ENCODE measurements at regions not wholly inside any gene's neighbourhood (a gene's known extent, or its start where the extent isn't known, plus 50 kb on each side); places are given as distances from the start of the nearest gene placed in this dataset.
A peak's percentile ranks its signal among the peaks of the same experiment; 100 is the strongest.

- CTCF ChIA-PET (ENCODE audit: low intra/inter-chr PET ratio, low total read pairs): interaction anchor here (1.2 kb wide), 1 partner anchor 202 kb away, joined by 3 read pairs; no protein-coding TSS in a partner anchor
- H3K4me3 ChIP-seq (replicated peaks in 1 of 3; ENCODE audit: insufficient read depth in 1 of 3, low read depth in 2 of 3, low read length in 3 of 3): no peak overlapping the region
- peak; percentile 5 for DNase-seq (ENCODE audit: low spot score)
- H3K36me3 ChIP-seq (replicated peaks in 1 of 2; ENCODE audit: control insufficient read depth in 1 of 2, insufficient read depth in 2 of 2, low read length in 2 of 2): no peaks in the 10 kb centered on the region
- H4K20me1 ChIP-seq (ENCODE audit: insufficient read depth, low read length): no peaks in the 10 kb centered on the region
- in situ Hi-C loops (cut with HindIII; ENCODE audit: extremely low pct_ligation_motif_present, low pct_unique_long_range_greater_than_20kb): no loop called here
- H3K27ac ChIP-seq (ENCODE audit: extremely low read length, insufficient read depth, low read length): no peak overlapping the region
- POLR2A ChIA-PET: no interaction called here
- no peaks in the 10 kb centered on the region for H3K79me2 ChIP-seq (ENCODE audit: insufficient read depth, low read length)
- BruUV-seq (replicated peaks): no TSS peak
- no peak overlapping the region for H3K4me2 ChIP-seq (ENCODE audit: low read depth, low read length)
- no peaks in the 10 kb centered on the region for H3K27me3 ChIP-seq (ENCODE audit: control insufficient read depth in 1 of 2, insufficient read depth in 2 of 2, low read length in 2 of 2)
- FAIRE-seq: no peak
- H2AFZ ChIP-seq (ENCODE audit: low read length): no peak overlapping the region
- no peaks in the 10 kb centered on the region for H3K9me3 ChIP-seq (ENCODE audit: low read length)
- under 1% methylated on average over 5 of the region's 5 CpGs for WGBS (ENCODE audit: low lambda C conversion rate)
- TF ChIP-seq CCDC6 (CRISPR knock-in tag; IDR thresholded peaks at IDR 0.05) (no peak), MATR3 (CRISPR knock-in tag; IDR thresholded peaks at IDR 0.05) (no peak), GPN1 (CRISPR knock-in tag; IDR thresholded peaks at IDR 0.05; ENCODE audit: borderline replicate concordance) (no peak), CTCF (CRISPR knock-in tag; IDR thresholded peaks at IDR 0.05) (0 out of 2 replicates have a peak, but pooled peaks have one; percentile 15), SOX13 (IDR thresholded peaks at IDR 0.05) (no peak), SOX13 (CRISPR knock-in tag; conservative IDR thresholded peaks at IDR 0.05 in 1 of 2, IDR thresholded peaks at IDR 0.05 in 1 of 2) (no peak)
- no peak for ATAC-seq
- no peak overlapping the region for H3K9ac ChIP-seq (ENCODE audit: insufficient read depth, low read depth, low read length)
- no peaks in the 10 kb centered on the region for H3K4me1 ChIP-seq (ENCODE audit: insufficient read depth, low read length)
- intact Hi-C loops (cut with micrococcal nuclease; ENCODE audit: unreplicated experiment): no loop called here
Observed at GRCh38 chr14:61925043-61925442, 162.8 kb downstream of the SNAPC1 start.

- intact Hi-C loops (cut with micrococcal nuclease; ENCODE audit: unreplicated experiment): no loop called here
- ATAC-seq: no peak
- no peak overlapping the region for H2AFZ ChIP-seq (ENCODE audit: low read length)
Observed at GRCh38 chr14:61925732-61926435, 163.7 kb downstream of the SNAPC1 start.

More at GRCh38 chr14:61925732-61926435, 163.7 kb downstream of the SNAPC1 start:
- no peaks in the 10 kb centered on the region for H3K9me3 ChIP-seq (ENCODE audit: low read length)
- no peaks in the 10 kb centered on the region for H3K36me3 ChIP-seq (replicated peaks in 1 of 2; ENCODE audit: control insufficient read depth in 1 of 2, insufficient read depth in 2 of 2, low read length in 2 of 2)
- DNase-seq (ENCODE audit: low spot score) (no peak), FAIRE-seq (no peak)
- WGBS (ENCODE audit: low lambda C conversion rate): 0% methylated on average over 1 of the region's 1 CpG
- TF ChIP-seq BRCA1 (CRISPR knock-in tag; IDR thresholded peaks at IDR 0.05) (no peak), KLF12 (CRISPR knock-in tag; IDR thresholded peaks at IDR 0.05; ENCODE audit: borderline replicate concordance) (no peak), ZNF124 (CRISPR knock-in tag; IDR thresholded peaks at IDR 0.05) (no peak), ZNF780A (CRISPR knock-in tag; IDR thresholded peaks at IDR 0.05) (no peak), CBX5 (CRISPR knock-in tag; IDR thresholded peaks at IDR 0.05; ENCODE audit: borderline replicate concordance) (no peak), NFYB (CRISPR knock-in tag; IDR thresholded peaks at IDR 0.05) (no peak), FOXJ3 (CRISPR knock-in tag; IDR thresholded peaks at IDR 0.05; ENCODE audit: borderline replicate concordance) (no peak)
- no peak overlapping the region for H3K27ac ChIP-seq (ENCODE audit: extremely low read length, insufficient read depth, low read length)
- H3K4me3 ChIP-seq (replicated peaks in 1 of 3; ENCODE audit: insufficient read depth in 1 of 3, low read depth in 2 of 3, low read length in 3 of 3): no peak overlapping the region
- no peaks in the 10 kb centered on the region for H4K20me1 ChIP-seq (ENCODE audit: insufficient read depth, low read length)
- H3K9ac ChIP-seq (ENCODE audit: insufficient read depth, low read depth, low read length): no peak overlapping the region
- ChIA-PET POLR2A (no interaction called here), CTCF (ENCODE audit: low intra/inter-chr PET ratio, low total read pairs) (no interaction called here)
- in situ Hi-C loops (cut with HindIII; ENCODE audit: extremely low pct_ligation_motif_present, low pct_unique_long_range_greater_than_20kb): no loop called here
- no peak overlapping the region for H3K4me2 ChIP-seq (ENCODE audit: low read depth, low read length)
- no peaks in the 10 kb centered on the region for H3K79me2 ChIP-seq (ENCODE audit: insufficient read depth, low read length)
- no TSS peak for BruUV-seq (replicated peaks)
- no peaks in the 10 kb centered on the region for H3K4me1 ChIP-seq (ENCODE audit: insufficient read depth, low read length)
- H3K27me3 ChIP-seq (ENCODE audit: control insufficient read depth in 1 of 2, insufficient read depth in 2 of 2, low read length in 2 of 2): no peaks in the 10 kb centered on the region

All from HepG2 (cell line).